SKM-1 (cell line): ENCODE measurements at regions not wholly inside any gene's neighbourhood (a gene's known extent, or its start where the extent isn't known, plus 50 kb on each side); places are given as distances from the start of the nearest gene placed in this dataset.
A peak's percentile ranks its signal among the peaks of the same experiment; 100 is the strongest.
"Not testable (repeated sequence)": the region's sequence is repeated elsewhere in the genome, so short reads cannot be mapped to it uniquely, and the experiment has no call there.

ENCODE experiments used
- DNase-seq: peaks from one replicate; lab custom pipeline; 2025; ENCODE audit not compliant: unreplicated experiment; lab: John Stamatoyannopoulos, UW

DNA sequence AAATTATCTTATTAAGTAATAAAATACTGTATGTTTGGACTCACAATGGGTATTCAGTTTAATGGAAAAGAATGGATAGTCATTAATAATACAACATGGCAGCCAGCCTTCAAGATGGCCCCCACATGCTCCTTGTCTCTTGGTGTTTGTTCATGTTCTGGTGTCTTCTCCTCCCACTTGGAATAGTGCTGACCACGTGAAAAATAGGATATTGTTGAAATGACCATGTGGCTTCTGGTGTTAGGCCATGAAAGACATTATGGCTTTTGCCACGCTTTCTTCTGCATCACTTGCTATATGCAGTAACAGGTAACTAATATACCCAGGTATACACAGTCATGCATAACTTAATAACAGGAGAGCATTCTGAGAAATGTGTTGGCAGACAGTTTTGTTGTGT lies 341.0 kb downstream of the KCNJ2 start:
- no peak for DNase-seq

DNA sequence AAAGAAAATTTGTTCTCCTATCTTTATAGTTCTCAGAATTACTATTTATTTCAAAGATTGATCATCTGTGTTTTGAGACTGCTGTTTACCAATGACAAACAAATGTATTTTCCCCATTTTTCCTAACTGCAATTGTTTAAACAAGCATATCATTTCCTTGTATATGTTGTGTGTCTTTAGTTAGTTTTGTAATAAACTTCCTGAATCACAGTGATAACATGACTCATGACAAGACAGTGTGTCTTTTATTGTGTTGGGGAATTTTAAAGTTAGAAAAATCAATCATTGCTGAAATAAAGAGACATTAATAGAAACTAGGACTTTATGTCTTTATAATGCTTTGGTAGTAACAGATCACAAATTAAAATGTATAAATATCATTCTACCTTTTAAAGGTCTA lies 348.5 kb downstream of the KCNJ2 start:
- no peak for DNase-seq

DNA sequence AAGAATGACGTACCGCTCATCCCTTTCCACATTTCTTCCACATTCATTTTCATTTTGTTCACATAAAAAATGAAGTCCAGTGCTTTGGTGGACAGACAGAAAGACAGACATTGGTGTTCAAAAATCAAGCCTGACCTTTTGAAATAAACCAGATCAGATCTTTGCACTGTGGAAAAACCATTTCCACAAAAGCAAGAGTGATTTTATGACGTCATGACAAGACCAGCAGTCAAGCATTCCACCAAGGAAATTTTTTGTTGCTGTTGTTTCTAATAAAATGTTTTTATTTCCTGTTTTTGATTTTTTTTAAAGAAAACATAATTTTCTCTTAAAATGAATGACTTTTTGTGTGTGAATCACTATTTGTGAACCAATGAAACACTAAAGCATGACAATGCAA lies 350.0 kb downstream of the KCNJ2 start:
- DNase-seq, result no peak

DNA sequence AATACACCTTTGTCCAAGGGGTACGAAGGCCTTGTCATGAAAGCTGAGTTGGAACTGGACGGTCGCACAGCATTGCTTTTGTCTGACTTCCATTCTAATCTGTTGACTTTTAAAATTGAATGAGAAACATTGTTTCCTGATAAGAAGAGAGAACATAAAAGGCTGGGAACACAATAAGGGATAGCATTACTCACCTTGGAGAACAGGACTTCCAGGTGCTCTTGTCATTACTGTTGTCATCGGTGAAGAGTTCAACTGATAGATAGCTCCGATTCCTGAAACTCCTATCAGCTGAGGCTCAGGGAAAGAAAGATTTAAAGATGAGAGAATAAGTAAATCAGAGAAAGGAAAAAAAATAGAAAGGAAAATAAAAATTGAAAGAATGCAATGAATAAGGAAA lies 351.1 kb downstream of the KCNJ2 start:
- no peak for DNase-seq

DNA sequence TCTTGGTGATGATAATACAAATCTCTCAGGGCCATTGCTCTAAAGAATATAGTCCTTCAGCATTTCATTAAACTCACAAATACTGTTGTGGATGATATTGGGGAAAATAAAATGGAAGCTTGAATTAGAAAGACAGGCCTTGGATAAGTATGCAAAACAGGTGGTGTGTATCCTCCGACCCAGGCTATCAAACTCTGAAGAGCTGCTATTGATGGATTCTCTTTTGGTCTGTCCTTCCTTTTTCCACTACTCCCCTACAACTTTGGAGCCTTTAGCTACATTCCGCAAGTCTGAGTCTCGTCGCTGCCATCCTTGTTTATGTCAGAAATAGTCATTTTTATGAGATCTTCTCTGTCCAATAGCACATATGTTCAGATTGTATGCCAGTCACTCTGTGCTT lies 351.6 kb downstream of the KCNJ2 start:
- DNase-seq, result no peak

DNA sequence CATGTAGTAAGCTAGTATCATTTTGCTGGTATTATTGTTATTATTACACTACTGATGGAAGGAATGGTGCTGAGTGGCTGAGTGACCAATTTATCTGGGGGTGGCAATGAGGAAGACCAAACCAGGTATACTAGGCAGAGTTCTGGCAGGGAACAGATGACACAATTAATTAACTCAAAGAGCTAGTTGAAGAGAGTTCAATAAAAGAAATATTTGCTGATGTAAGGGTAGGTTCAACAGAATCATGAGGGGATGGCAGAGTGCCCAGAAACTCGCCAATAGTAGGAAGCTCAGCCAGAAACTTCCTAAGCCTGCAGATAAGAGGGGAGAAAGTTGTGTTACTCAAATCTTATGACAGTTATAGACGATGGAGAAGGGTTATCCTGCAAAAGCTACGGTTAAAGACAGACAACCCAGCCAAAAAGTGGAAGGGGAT lies 352.5 kb downstream of the KCNJ2 start:
- no peak for DNase-seq

GRCh38 chr17:70523426-70523825 lies 354.1 kb downstream of the KCNJ2 start:
- no peak for DNase-seq

DNA sequence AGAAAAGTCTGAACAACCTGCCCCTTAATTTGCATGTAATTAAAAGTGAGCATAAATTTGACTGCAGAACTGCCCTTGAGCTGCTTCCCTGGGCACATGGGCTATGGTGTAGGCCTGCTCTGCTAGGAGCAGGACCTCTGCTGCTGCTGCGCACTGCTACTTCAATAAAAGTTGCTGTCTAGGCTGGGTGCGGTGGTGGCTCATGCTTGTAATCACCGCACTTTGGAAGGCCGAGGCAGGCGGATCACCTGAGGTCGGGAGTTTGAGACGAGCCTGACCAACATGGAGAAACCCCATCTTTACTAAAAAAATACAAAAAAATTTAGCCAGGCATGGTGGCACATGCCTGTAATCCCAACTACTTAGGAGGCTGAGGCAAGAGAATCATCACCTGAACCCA lies 355.7 kb downstream of the KCNJ2 start:
- DNase-seq, result not testable (repeated sequence)

GRCh38 chr17:70525961-70526360 lies 356.6 kb downstream of the KCNJ2 start:
- no peak for DNase-seq

- DNase-seq, result peak; percentile 96
Measured at GRCh38 chr17:70527364-70527888, 358.1 kb downstream of the KCNJ2 start.

- no peak for DNase-seq
Measured at GRCh38 chr17:70533427-70533826, 364.1 kb downstream of the KCNJ2 start.

- DNase-seq, result no peak
Measured at GRCh38 chr17:70535986-70536385, 366.7 kb downstream of the KCNJ2 start.

- no peak for DNase-seq
Measured at GRCh38 chr17:70539132-70539924, 370.0 kb downstream of the KCNJ2 start.

DNA sequence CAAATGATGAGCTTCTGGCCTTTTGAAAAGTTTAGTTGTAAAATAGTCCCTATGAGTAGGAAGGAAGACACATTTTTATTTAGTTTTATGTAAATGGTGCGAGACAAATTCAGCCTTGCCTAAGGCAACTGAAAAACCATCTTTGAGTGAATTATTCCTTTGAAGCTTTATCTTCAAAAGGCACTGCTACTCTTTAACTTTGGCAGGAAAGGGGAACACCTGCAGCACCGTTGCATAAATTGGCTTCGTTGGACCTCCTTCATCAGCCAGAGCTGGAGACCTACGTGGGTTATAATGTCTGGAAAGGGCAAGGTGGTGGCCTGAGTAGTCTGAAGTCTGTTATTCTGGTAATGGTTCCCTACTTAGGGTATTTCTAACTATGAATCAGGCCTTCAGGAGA lies 373.5 kb downstream of the KCNJ2 start:
- DNase-seq, result no peak

- peak; percentile 45 for DNase-seq
Measured at GRCh38 chr17:70544317-70544716, 375.0 kb downstream of the KCNJ2 start.

- peak; percentile 32 for DNase-seq
Measured at GRCh38 chr17:70552230-70552981, 383.1 kb downstream of the KCNJ2 start.

DNA sequence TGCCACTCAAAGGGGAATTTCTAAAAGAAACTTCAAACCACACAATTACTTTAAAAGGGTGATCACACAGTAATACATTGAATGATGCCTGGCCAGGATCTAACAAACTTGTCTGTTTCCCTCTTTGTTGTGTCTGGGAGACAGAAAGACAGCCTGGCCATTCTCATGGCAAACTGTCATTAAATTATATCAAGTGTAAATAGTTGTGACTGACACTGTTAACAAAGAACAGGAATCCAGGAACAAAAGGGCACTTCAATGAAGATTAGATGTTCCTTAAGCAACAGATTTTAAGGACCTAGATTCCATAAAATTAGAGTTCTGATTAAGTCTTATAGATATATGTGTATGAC lies 383.6 kb downstream of the KCNJ2 start:
- DNase-seq, result no peak

DNA sequence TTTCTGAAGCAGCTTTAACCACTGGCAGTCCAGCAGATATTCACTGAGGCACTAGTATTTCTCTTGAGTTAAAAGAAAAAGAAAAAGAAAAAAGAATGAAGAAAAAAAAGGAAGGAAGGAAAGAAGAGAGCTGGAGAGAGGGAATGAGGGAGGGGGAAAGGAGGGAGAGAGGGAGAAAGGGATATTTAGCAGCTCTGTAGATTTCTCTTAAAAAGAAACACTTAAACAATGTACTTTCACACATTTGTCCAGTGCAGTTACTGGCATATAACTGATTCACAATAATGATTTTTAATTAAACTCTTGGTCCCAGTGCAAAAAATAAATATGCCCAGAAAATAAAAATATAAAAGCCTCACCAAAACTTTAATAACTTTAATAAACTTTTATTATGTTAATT lies 386.4 kb downstream of the KCNJ2 start:
- DNase-seq, result no peak

- no peak for DNase-seq
Measured at GRCh38 chr17:70558821-70559220, 389.5 kb downstream of the KCNJ2 start.

- no peak for DNase-seq
Measured at GRCh38 chr17:70560471-70560870, 391.1 kb downstream of the KCNJ2 start.

DNA sequence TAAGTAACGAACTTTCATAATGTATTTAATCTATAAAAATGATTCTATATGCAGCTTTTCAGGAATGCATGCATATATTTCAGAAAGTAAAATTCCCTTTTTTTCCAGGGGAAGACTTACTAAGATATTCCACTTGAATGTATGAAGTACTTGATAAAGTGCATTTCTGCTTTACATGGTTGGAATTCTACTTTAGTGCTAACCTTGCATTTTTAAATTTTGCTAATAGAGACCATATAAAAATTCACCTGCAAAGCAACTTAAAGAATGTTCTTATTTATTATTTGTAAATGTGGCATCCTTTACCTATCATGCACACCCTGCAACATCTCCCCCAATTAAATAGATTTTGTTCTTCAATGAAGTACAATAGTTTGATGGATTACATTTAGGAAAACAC lies 392.8 kb downstream of the KCNJ2 start:
- no peak for DNase-seq

DNA sequence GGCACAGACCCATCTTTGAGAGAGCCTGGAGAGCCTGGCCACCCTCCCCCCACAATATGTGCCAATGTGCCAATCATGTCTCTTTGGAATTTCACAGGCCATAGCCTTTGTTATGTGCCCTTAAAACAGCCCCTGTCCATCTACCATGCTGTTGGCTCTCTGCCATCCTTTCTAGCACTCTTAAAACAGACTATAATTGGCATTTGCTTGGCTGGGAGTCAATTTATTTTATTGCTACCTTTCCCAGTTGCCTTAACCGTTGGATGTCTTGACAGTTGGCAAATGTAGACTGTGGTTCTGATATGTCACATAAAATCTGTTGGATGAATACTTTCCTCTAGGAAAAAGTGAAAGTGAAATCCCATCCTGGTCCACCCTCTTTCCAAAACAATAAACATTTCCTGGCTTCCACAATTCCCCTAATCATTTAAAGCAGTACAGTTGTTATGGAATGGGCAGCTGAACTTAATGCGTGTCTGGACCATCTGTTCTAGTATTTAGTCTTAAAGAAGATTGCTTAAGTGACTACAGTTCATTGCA lies 394.0 kb downstream of the KCNJ2 start:
- DNase-seq, result no peak
